ENCODE measurements at regions not wholly inside any gene's neighbourhood (a gene's known extent, or its start where the extent isn't known, plus 50 kb on each side); places are given as distances from the start of the nearest gene placed in this dataset.

GRCh38 chr4:119731778-119732177, 103.2 kb upstream of the PDE5A start:
- TF ChIP-seq, protein P1, sequence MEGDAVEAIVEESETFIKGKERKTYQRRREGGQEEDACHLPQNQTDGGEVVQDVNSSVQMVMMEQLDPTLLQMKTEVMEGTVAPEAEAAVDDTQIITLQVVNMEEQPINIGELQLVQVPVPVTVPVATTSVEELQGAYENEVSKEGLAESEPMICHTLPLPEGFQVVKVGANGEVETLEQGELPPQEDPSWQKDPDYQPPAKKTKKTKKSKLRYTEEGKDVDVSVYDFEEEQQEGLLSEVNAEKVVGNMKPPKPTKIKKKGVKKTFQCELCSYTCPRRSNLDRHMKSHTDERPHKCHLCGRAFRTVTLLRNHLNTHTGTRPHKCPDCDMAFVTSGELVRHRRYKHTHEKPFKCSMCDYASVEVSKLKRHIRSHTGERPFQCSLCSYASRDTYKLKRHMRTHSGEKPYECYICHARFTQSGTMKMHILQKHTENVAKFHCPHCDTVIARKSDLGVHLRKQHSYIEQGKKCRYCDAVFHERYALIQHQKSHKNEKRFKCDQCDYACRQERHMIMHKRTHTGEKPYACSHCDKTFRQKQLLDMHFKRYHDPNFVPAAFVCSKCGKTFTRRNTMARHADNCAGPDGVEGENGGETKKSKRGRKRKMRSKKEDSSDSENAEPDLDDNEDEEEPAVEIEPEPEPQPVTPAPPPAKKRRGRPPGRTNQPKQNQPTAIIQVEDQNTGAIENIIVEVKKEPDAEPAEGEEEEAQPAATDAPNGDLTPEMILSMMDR (IDR thresholded peaks at IDR 0.05) = no peak
- TF ChIP-seq POLR2A (IDR thresholded peaks at IDR 0.05) = no peak
